Activated naive CD8-positive, alpha-beta T cell (primary cell): ENCODE measurements at regions not wholly inside any gene's neighbourhood (a gene's known extent, or its start where the extent isn't known, plus 50 kb on each side); places are given as distances from the start of the nearest gene placed in this dataset.
"Not testable (repeated sequence)": the region's sequence is repeated elsewhere in the genome, so short reads cannot be mapped to it uniquely, and the experiment has no call there.

ENCODE experiments used
- H3K27ac Mint-ChIP-seq: one replicate; pipeline ENCODE4 v1.8.0; 2021; ENCODE audit warnings: mixed read lengths
- H3K27me3 Mint-ChIP-seq: one replicate; pipeline ENCODE4 v1.8.0; 2021; ENCODE audit warnings: mixed read lengths
- H3K36me3 Mint-ChIP-seq: one replicate; pipeline ENCODE4 v1.8.0; 2021; ENCODE audit warnings: mixed read lengths
- H3K4me1 Mint-ChIP-seq: one replicate; pipeline ENCODE4 v1.8.0; 2021; ENCODE audit warnings: low read depth, mixed read lengths
- H3K4me3 Mint-ChIP-seq: one replicate; pipeline ENCODE4 v1.8.0; 2021; ENCODE audit warnings: mild to moderate bottlenecking, mixed read lengths
- H3K9me3 Mint-ChIP-seq: one replicate; pipeline ENCODE4 v1.8.0; 2021; ENCODE audit warnings: low read depth, mixed read lengths

DNA sequence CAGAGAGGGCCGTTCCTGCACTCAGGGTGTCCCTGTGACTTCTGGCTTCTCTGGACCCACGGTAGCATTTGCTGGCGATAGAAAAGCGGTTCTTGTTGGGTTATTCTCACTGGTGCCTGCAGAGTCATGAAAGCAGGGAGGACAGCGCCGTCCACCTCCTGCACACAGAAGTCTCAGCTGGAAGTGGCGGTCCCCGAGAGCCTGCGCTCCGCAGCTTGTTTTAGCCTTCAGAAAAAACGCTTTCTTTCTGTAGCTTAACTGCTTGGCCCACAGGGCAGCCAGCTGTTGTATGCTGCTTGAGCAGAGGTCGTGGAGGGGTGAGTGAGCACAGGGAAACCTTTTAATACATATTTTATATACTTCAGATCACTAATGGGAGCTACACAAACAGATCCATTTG is 400.7 kb upstream of the FAT1 start:
- no peaks in the 10 kb centered on the region for H3K27me3 Mint-ChIP-seq
- no peak overlapping the region for H3K4me3 Mint-ChIP-seq
- H3K4me1 Mint-ChIP-seq: no peaks in the 10 kb centered on the region
- H3K27ac Mint-ChIP-seq: no peak overlapping the region
- H3K36me3 Mint-ChIP-seq: no peaks in the 10 kb centered on the region
- H3K9me3 Mint-ChIP-seq: peaks cover 9% of the 10 kb centered on the region

DNA sequence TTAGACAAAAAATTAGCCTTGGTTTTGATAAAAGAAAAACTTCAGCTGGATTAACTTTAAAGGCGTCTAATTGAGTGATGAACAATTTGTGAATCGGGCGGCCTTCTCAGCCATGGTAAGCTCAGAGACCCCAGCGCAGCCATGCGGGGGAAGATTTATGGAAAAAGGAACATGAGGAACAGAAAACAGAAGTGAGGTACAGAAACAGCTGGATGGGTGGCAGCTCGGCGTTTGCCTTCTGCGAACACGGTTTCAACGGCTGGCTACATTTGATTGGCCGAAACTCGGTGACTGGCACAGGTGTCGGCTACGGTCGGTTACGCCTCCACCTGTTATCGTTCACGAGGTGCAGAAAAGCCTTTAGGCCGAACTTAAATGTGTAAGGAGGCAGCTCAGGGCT is 401.4 kb upstream of the FAT1 start:
- H3K4me1 Mint-ChIP-seq: no peaks in the 10 kb centered on the region
- no peak overlapping the region for H3K4me3 Mint-ChIP-seq
- H3K27me3 Mint-ChIP-seq: no peaks in the 10 kb centered on the region
- no peak overlapping the region for H3K27ac Mint-ChIP-seq
- no peaks in the 10 kb centered on the region for H3K36me3 Mint-ChIP-seq
- peaks cover 9% of the 10 kb centered on the region for H3K9me3 Mint-ChIP-seq

DNA sequence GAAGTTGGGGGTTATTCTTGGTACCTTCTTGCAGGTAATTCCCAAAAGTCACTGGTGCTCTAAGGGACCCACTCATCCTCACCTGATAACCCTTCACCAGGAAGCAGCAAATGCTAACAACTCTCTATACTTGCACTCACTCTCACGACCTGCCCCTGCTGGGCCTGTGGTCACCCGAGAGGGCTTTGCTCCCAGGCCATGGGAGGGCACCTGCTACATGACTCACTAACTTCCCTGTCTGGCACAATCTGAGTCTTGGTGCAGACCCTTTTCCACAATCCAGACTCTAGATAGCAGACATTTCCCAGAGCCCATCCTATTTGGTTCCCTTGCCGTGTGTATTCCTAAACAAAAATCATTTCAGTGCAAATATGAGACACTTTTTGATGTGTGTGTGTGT is 403.8 kb upstream of the FAT1 start:
- H3K27me3 Mint-ChIP-seq: no peaks in the 10 kb centered on the region
- no peaks in the 10 kb centered on the region for H3K36me3 Mint-ChIP-seq
- no peak overlapping the region for H3K27ac Mint-ChIP-seq
- H3K9me3 Mint-ChIP-seq: peaks cover 4% of the 10 kb centered on the region
- H3K4me3 Mint-ChIP-seq: no peak overlapping the region
- H3K4me1 Mint-ChIP-seq: no peaks in the 10 kb centered on the region

DNA sequence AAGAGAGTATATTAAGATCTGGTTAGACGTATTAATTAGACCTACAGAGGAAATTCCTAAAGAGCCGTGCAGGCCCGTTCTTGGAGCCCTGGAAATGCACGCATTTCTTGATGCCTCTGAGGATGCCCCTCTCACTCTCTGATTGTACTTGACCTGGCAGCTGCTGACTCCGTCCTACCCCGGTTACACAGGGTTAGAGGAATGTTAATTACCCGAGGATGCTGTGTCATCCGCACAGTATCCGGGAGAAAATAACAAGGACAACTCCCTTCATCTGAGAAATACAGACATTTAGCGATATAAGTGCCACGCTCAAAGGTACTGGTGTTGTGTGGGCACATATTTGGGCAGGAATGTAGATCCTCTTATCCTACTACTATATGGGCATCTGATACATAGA is 404.6 kb upstream of the FAT1 start:
- H3K4me1 Mint-ChIP-seq: no peaks in the 10 kb centered on the region
- peaks cover 4% of the 10 kb centered on the region for H3K9me3 Mint-ChIP-seq
- H3K4me3 Mint-ChIP-seq: no peak overlapping the region
- no peaks in the 10 kb centered on the region for H3K27me3 Mint-ChIP-seq
- H3K27ac Mint-ChIP-seq: no peak overlapping the region
- H3K36me3 Mint-ChIP-seq: no peaks in the 10 kb centered on the region

- Mint-ChIP-seq H3K27me3 (no peaks in the 10 kb centered on the region), H3K9me3 (peaks cover 4% of the 10 kb centered on the region), H3K4me1 (no peaks in the 10 kb centered on the region), H3K4me3 (no peak overlapping the region), H3K27ac (no peak overlapping the region), H3K36me3 (no peaks in the 10 kb centered on the region)
Measured at GRCh38 chr4:187128976-187129375, 405.3 kb upstream of the FAT1 start.

DNA sequence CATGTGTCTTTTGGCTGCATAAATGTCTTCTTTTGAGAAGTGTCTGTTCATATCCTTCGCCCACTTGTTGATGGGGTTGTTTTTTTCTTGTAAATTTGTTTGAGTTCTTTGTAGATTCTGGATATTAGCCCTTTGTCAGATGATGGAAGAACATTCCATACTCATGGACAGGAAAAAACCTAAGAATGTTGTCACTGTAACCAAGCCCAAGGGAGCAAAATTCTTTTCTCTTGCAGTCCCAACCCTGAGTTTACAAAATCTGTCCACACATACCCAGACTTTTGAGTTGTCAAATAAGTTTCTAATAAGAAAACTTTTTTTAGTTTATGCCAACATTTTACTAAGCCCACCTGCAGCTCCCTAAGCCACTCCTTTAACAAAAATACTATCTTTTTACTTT is 408.2 kb upstream of the FAT1 start:
- not testable (repeated sequence) for H3K9me3 Mint-ChIP-seq, H3K27me3 Mint-ChIP-seq, H3K36me3 Mint-ChIP-seq, H3K27ac Mint-ChIP-seq, H3K4me3 Mint-ChIP-seq, H3K4me1 Mint-ChIP-seq

DNA sequence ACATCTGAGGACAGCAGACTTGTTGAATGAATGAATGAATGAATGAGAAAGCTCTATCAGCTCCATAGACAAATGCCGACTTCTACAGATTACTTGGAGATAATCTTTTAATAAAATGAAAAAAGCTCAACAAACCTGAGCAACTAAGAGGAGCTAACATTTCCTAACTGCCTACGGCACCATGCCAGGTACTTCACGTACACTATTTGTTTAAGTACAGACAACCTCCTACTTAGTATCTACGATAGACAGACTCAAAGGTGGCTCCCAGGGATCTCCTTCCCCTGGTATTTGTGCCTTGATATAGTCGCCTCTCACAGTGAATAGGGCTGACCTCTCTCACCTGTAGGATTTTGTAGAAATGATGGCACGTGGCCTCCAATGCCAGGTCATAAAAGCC is 412.2 kb upstream of the FAT1 start:
- no peak overlapping the region for H3K4me3 Mint-ChIP-seq
- peaks cover 3% of the 10 kb centered on the region for H3K9me3 Mint-ChIP-seq
- no peaks in the 10 kb centered on the region for H3K36me3 Mint-ChIP-seq
- H3K27me3 Mint-ChIP-seq: no peaks in the 10 kb centered on the region
- H3K27ac Mint-ChIP-seq: no peak overlapping the region
- H3K4me1 Mint-ChIP-seq: no peaks in the 10 kb centered on the region

GRCh38 chr4:187139141-187139540 is 415.5 kb upstream of the FAT1 start:
- H3K27ac Mint-ChIP-seq: no peak overlapping the region
- no peak overlapping the region for H3K4me3 Mint-ChIP-seq
- peaks cover 3% of the 10 kb centered on the region for H3K9me3 Mint-ChIP-seq
- no peaks in the 10 kb centered on the region for H3K27me3 Mint-ChIP-seq
- no peaks in the 10 kb centered on the region for H3K4me1 Mint-ChIP-seq
- H3K36me3 Mint-ChIP-seq: no peaks in the 10 kb centered on the region

DNA sequence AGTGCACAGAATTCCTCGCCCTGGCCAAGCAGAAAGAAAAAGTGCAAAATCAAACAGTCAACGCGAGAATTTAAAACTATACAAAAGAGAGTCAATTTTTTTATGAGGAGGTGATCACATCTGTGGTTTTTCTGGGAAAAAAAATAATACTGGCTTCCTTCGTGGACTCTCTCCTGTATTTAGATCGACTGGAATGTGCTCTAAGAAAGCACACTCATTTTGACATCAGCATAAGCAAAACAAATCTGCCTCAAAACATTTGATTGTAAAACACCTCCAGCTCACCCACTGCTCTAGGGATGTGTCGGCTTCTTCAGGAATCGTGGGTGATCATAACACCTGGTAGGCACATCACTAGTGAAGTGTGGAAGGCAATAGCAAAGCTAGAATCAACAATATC is 417.4 kb upstream of the FAT1 start:
- H3K27me3 Mint-ChIP-seq: no peaks in the 10 kb centered on the region
- no peak overlapping the region for H3K4me3 Mint-ChIP-seq
- no peaks in the 10 kb centered on the region for H3K9me3 Mint-ChIP-seq
- no peaks in the 10 kb centered on the region for H3K4me1 Mint-ChIP-seq
- no peaks in the 10 kb centered on the region for H3K36me3 Mint-ChIP-seq
- no peak overlapping the region for H3K27ac Mint-ChIP-seq

GRCh38 chr4:187149229-187149945 is 425.7 kb upstream of the FAT1 start:
- Mint-ChIP-seq H3K4me3 (no peak overlapping the region), H3K27me3 (no peaks in the 10 kb centered on the region), H3K4me1 (no peaks in the 10 kb centered on the region), H3K27ac (no peak overlapping the region), H3K9me3 (no peaks in the 10 kb centered on the region), H3K36me3 (no peaks in the 10 kb centered on the region)

DNA sequence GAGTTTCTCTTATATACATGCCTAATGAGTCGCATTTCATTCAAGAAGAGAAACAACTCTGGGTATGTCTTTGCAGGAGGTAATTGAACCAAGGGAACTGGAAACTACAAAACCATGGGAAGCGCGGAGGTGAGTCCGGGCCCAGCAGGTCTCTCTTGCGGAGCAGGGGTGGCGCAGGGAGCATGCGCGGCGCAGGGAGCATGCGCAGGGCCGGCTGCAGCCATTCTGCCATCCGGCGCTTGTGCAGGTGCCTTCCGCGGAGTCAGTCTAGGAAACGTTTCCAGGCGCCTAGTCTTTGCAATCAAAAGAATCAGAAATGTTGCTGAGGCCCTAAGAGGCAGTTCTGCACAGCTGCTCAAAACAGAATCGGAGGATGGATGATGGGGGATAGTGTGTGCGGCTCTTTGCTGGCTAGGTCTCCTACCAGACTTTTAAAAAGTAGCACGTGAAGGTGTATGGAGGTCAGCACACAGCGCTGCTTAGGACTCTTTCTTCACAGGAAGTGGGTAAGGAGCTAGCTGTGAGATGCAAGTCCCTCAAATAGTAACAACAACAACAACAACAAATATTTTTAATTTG is 433.8 kb upstream of the FAT1 start:
- Mint-ChIP-seq H3K9me3 (peaks cover 4% of the 10 kb centered on the region), H3K27ac (no peak overlapping the region), H3K36me3 (no peaks in the 10 kb centered on the region), H3K27me3 (no peaks in the 10 kb centered on the region), H3K4me1 (no peaks in the 10 kb centered on the region), H3K4me3 (no peak overlapping the region)

- H3K4me3 Mint-ChIP-seq: no peak overlapping the region
Measured at GRCh38 chr4:187158003-187158402, 434.3 kb upstream of the FAT1 start.

GRCh38 chr4:187160486-187160885 is 436.8 kb upstream of the FAT1 start:
- Mint-ChIP-seq H3K4me3 (no peak overlapping the region), H3K27ac (no peak overlapping the region), H3K9me3 (peaks cover 4% of the 10 kb centered on the region), H3K36me3 (no peaks in the 10 kb centered on the region), H3K4me1 (no peaks in the 10 kb centered on the region), H3K27me3 (no peaks in the 10 kb centered on the region)

More at GRCh38 chr4:187158003-187158402, 434.3 kb upstream of the FAT1 start:
- H3K4me1 Mint-ChIP-seq: no peaks in the 10 kb centered on the region
- H3K27me3 Mint-ChIP-seq: no peaks in the 10 kb centered on the region
- no peak overlapping the region for H3K27ac Mint-ChIP-seq
- no peaks in the 10 kb centered on the region for H3K36me3 Mint-ChIP-seq
- H3K9me3 Mint-ChIP-seq: peaks cover 4% of the 10 kb centered on the region

DNA sequence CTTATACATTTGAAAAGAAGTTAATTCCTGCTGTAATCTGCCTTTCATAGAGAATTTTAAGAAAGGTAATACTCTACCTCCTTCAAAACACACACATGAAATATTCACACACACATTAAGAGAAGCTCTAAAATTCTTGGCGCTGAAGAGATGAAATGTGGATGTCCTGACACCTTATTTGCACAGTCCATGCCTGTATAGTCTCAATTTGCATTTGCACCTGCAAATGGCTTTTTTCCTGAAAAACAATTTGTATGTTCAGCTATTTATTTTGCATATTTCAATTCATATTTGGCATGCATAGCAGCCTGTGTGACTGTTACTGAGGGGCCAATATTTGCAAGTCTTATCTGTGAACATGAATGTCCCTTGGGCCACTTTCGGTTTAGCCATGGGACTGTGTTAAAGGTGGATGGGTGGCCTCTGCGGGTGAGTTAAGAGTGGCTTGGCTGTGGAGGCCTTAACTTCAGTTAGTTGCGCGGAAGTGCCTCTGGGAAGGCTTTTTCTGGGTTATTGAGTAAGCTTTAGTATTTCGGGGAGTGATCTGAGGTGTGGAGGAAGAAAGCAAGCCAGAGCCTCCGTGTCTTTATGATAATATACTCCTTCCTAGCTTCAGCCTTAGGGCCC is 443.3 kb upstream of the FAT1 start:
- Mint-ChIP-seq H3K4me3 (no peak overlapping the region), H3K4me1 (no peaks in the 10 kb centered on the region), H3K36me3 (no peaks in the 10 kb centered on the region), H3K9me3 (no peaks in the 10 kb centered on the region), H3K27ac (no peak overlapping the region), H3K27me3 (no peaks in the 10 kb centered on the region)

DNA sequence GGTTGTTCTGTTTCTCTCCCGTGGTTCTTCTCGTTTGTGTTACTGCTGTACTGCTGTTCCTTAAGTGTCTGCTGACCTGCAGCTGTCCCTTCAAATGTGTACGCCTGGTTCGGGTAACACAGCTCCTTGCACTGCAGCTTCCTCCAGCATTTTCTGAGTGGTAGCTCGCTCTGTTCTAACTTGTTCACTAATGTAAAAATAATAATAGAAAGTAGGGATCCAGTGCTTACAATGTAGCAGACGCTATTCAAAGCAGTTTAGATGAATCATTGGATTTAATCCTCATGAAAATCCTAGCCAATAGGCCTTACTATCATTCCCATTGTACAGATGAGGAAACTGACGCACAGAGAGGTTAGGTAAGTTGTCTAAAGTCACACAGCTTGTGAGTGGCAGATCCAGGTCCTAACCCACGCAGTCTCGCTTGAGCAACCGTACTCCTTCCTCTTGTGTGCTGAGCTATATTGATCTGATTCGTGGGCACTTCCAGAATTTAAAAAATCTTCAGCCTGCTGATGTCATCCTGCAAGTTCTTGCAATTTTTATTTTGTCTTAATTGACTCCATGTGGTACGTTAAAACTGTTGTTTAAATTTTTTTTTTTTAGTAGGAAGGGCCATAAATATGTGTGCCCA is 448.2 kb upstream of the FAT1 start:
- no peaks in the 10 kb centered on the region for H3K4me1 Mint-ChIP-seq
- no peak overlapping the region for H3K27ac Mint-ChIP-seq
- no peaks in the 10 kb centered on the region for H3K27me3 Mint-ChIP-seq
- no peak overlapping the region for H3K4me3 Mint-ChIP-seq
- no peaks in the 10 kb centered on the region for H3K9me3 Mint-ChIP-seq
- no peaks in the 10 kb centered on the region for H3K36me3 Mint-ChIP-seq
